Mesodermal cell (in vitro differentiated cells): ENCODE measurements at regions not wholly inside any gene's neighbourhood (a gene's known extent, or its start where the extent isn't known, plus 50 kb on each side); places are given as distances from the start of the nearest gene placed in this dataset.

Experiments used
- H3K27ac ChIP-seq: 2 replicates; pipeline ENCODE4 v1.7.0; 2013; ENCODE audit warnings: mild to moderate bottlenecking, low read depth, low read length, moderate library complexity; ENCODE audit not compliant: severe bottlenecking
- H3K36me3 ChIP-seq: 2 replicates; pipeline ENCODE4 v1.7.1; 2013; ENCODE audit warnings: mild to moderate bottlenecking, low read length, moderate library complexity; ENCODE audit not compliant: control insufficient read depth, insufficient read depth
- H3K4me1 ChIP-seq: one replicate; pipeline ENCODE4 v1.7.1; 2013; ENCODE audit warnings: mild to moderate bottlenecking, low read length; ENCODE audit not compliant: insufficient read depth, control insufficient read depth, poor library complexity, severe bottlenecking
- H3K4me3 ChIP-seq: 2 replicates; pipeline ENCODE4 v1.7.0; 2013; ENCODE audit warnings: low read length, control low read depth, mild to moderate bottlenecking; ENCODE audit not compliant: insufficient read depth, poor library complexity, severe bottlenecking; ENCODE audit errors: extremely low read depth
- H3K9me3 ChIP-seq: 2 replicates; pipeline ENCODE4 v1.7.1; 2013; ENCODE audit warnings: mild to moderate bottlenecking, low read length, moderate library complexity; ENCODE audit not compliant: control insufficient read depth
- WGBS, 2 experiments: methylation state at CpG; one replicate each; pipeline ENCODE4 v1.1.5; 2013; ENCODE audit warnings: missing lambda C conversion rate in 2 of 2; ENCODE audit not compliant: insufficient coverage in 2 of 2; 5-methylcytosine and 5-hydroxymethylcytosine counted together

GRCh38 chr5:28104080-28104479, 1065.7 kb upstream of the CDH9 start:
- Histone ChIP-seq H3K9me3 (no peaks in the 10 kb centered on the region), H3K36me3 (no peaks in the 10 kb centered on the region), H3K27ac (no peak overlapping the region), H3K4me1 (no peaks in the 10 kb centered on the region), H3K4me3 (no peak overlapping the region)

- Histone ChIP-seq H3K27ac (no peak overlapping the region), H3K36me3 (no peaks in the 10 kb centered on the region), H3K4me1 (no peaks in the 10 kb centered on the region), H3K9me3 (no peaks in the 10 kb centered on the region), H3K4me3 (no peak overlapping the region)
- 90 to 92% methylated on average over 8 to 9 of the region's 11 CpGs for WGBS, 2 experiments
Observed at GRCh38 chr5:28084069-28084468, 1045.7 kb upstream of the CDH9 start.

- H3K27ac ChIP-seq: no peak overlapping the region
- H3K36me3 ChIP-seq: no peaks in the 10 kb centered on the region
- WGBS, 2 experiments: 79 to 81% methylated on average over 2 of the region's 3 CpGs
- no peak overlapping the region for H3K4me3 ChIP-seq
- H3K4me1 ChIP-seq: no peaks in the 10 kb centered on the region
- no peaks in the 10 kb centered on the region for H3K9me3 ChIP-seq
Observed at GRCh38 chr5:28082610-28083009, 1044.2 kb upstream of the CDH9 start.

GRCh38 chr5:28077291-28078240, 1039.2 kb upstream of the CDH9 start:
- Histone ChIP-seq H3K9me3 (no peaks in the 10 kb centered on the region), H3K4me1 (no peaks in the 10 kb centered on the region), H3K27ac (no peak overlapping the region), H3K36me3 (no peaks in the 10 kb centered on the region), H3K4me3 (no peak overlapping the region)
- WGBS, 2 experiments: 96 to 97% methylated on average over 29 to 36 of the region's 44 CpGs

- H3K27ac ChIP-seq: no peak overlapping the region
- H3K4me3 ChIP-seq: no peak overlapping the region
- no peaks in the 10 kb centered on the region for H3K36me3 ChIP-seq
- WGBS, 2 experiments: 82 to 96% methylated on average over 3 of the region's 3 CpGs
- H3K4me1 ChIP-seq: no peaks in the 10 kb centered on the region
- H3K9me3 ChIP-seq: no peaks in the 10 kb centered on the region
Observed at GRCh38 chr5:28066856-28067255, 1028.5 kb upstream of the CDH9 start.

GRCh38 chr5:28065656-28066055, 1027.3 kb upstream of the CDH9 start:
- no peaks in the 10 kb centered on the region for H3K9me3 ChIP-seq
- no peaks in the 10 kb centered on the region for H3K4me1 ChIP-seq
- no peak overlapping the region for H3K27ac ChIP-seq
- H3K4me3 ChIP-seq: no peak overlapping the region
- no peaks in the 10 kb centered on the region for H3K36me3 ChIP-seq

GRCh38 chr5:28046596-28046995, 1008.2 kb upstream of the CDH9 start:
- Histone ChIP-seq H3K36me3 (no peaks in the 10 kb centered on the region), H3K27ac (no peak overlapping the region), H3K9me3 (no peaks in the 10 kb centered on the region), H3K4me3 (no peak overlapping the region), H3K4me1 (no peaks in the 10 kb centered on the region)
- no CpG with 5 or more reads among the region's 1 CpG for WGBS, 2 experiments

- H3K9me3 ChIP-seq: no peaks in the 10 kb centered on the region
- no peaks in the 10 kb centered on the region for H3K36me3 ChIP-seq
- no peak overlapping the region for H3K4me3 ChIP-seq
- WGBS, 2 experiments: 100% methylated on average over 1 of the region's 1 CpG; no CpG with 5 or more reads in 1 of the 2 experiments
- H3K4me1 ChIP-seq: no peaks in the 10 kb centered on the region
- H3K27ac ChIP-seq: no peak overlapping the region
Observed at GRCh38 chr5:28027851-28028250, 989.5 kb upstream of the CDH9 start.

- WGBS, 2 experiments: no CpG with 5 or more reads among the region's 1 CpG
- Histone ChIP-seq H3K9me3 (peaks cover 36% of the 10 kb centered on the region), H3K36me3 (no peaks in the 10 kb centered on the region), H3K4me1 (no peaks in the 10 kb centered on the region), H3K4me3 (no peak overlapping the region), H3K27ac (no peak overlapping the region)
Observed at GRCh38 chr5:28017178-28017577, 978.8 kb upstream of the CDH9 start.

GRCh38 chr5:28014779-28015178, 976.4 kb upstream of the CDH9 start:
- Histone ChIP-seq H3K27ac (no peak overlapping the region), H3K4me1 (no peaks in the 10 kb centered on the region), H3K36me3 (no peaks in the 10 kb centered on the region), H3K9me3 (peaks cover 44% of the 10 kb centered on the region), H3K4me3 (no peak overlapping the region)
- 57 to 60% methylated on average over 2 of the region's 3 CpGs for WGBS, 2 experiments

GRCh38 chr5:28012538-28012937, 974.2 kb upstream of the CDH9 start:
- Histone ChIP-seq H3K36me3 (no peaks in the 10 kb centered on the region), H3K4me3 (no peak overlapping the region), H3K9me3 (peaks cover 44% of the 10 kb centered on the region), H3K4me1 (no peaks in the 10 kb centered on the region), H3K27ac (no peak overlapping the region)
- 76 to 96% methylated on average over 4 of the region's 5 CpGs for WGBS, 2 experiments
